ENCODE measurements at regions not wholly inside any gene's neighbourhood (a gene's known extent, or its start where the extent isn't known, plus 50 kb on each side); places are given as distances from the start of the nearest gene placed in this dataset.

- Histone ChIP-seq H3K36me3 (no peaks in the 10 kb centered on the region), H3K9me3 (no peaks in the 10 kb centered on the region), H3K4me3 (no peak overlapping the region), H3K27me3 (no peaks in the 10 kb centered on the region), H3K4me1 (peaks cover 18 to 30% (median 26%) of the 10 kb centered on the region in 4 donors), H3K27ac (peak overlapping the region in 3 of 4 donors; percentile 94 to 95 (median 94))
- no peak for TF ChIP-seq CTCF (IDR thresholded peaks at IDR 0.05)
- TF ChIP-seq POLR2AphosphoS5 (IDR thresholded peaks at IDR 0.05), result no peak
- TF ChIP-seq EP300 (IDR thresholded peaks at IDR 0.05; ENCODE audit: low read depth), result no peak
- no peak for TF ChIP-seq POLR2A (IDR thresholded peaks at IDR 0.05)
- in situ Hi-C loops (cut with MboI; ENCODE audit: low pct_ligation_motif_present in 1 of 4, low pct_unique_long_range_greater_than_20kb in 1 of 4, low sequenced_read_pairs in 3 of 4), result no loop called here
- intact Hi-C loops (cut with DNase I; ENCODE audit: low total_unique reads), result no loop called here
- no peak for DNase-seq
- WGBS, 2 donors (ENCODE audit: low coverage in 1 of 2), result 78% methylated on average over 17 of the region's 17 CpGs; no CpG with 5 or more reads in 1 of the 2 donors
These were observed 275.4 kb downstream of the SEC14L1 start for GRCh38 chr17:77416105-77416713.

GRCh38 chr17:77417575-77417974 is 276.8 kb downstream of the SEC14L1 start:
- H3K9me3 ChIP-seq, result no peaks in the 10 kb centered on the region
- H3K27me3 ChIP-seq, result no peaks in the 10 kb centered on the region
- DNase-seq, result no peak
- intact Hi-C loops (cut with DNase I; ENCODE audit: low total_unique reads) (no loop called here), in situ Hi-C loops (cut with MboI; ENCODE audit: low pct_ligation_motif_present in 1 of 4, low pct_unique_long_range_greater_than_20kb in 1 of 4, low sequenced_read_pairs in 3 of 4) (no loop called here)
- TF ChIP-seq CTCF (IDR thresholded peaks at IDR 0.05) (no peak), EP300 (IDR thresholded peaks at IDR 0.05; ENCODE audit: low read depth) (no peak), POLR2AphosphoS5 (IDR thresholded peaks at IDR 0.05) (no peak), POLR2A (IDR thresholded peaks at IDR 0.05) (no peak)
- H3K36me3 ChIP-seq, result no peaks in the 10 kb centered on the region
- peak overlapping the region; percentile 25 to 95 (median 94) for H3K27ac ChIP-seq
- no peak overlapping the region for H3K4me3 ChIP-seq
- WGBS, 2 donors (ENCODE audit: low coverage in 1 of 2), result 74% methylated on average over 12 of the region's 12 CpGs; no CpG with 5 or more reads in 1 of the 2 donors
- peaks cover 22 to 38% (median 32%) of the 10 kb centered on the region in 4 donors for H3K4me1 ChIP-seq

- in situ Hi-C loops (cut with MboI; ENCODE audit: low pct_ligation_motif_present in 1 of 4, low pct_unique_long_range_greater_than_20kb in 1 of 4, low sequenced_read_pairs in 3 of 4) (no loop called here), intact Hi-C loops (cut with DNase I; ENCODE audit: low total_unique reads) (no loop called here)
- WGBS, 2 donors (ENCODE audit: low coverage in 1 of 2), result 78% methylated on average over 8 of the region's 12 CpGs; no CpG with 5 or more reads in 1 of the 2 donors
- H3K4me1 ChIP-seq, result peaks cover 32 to 48% (median 39%) of the 10 kb centered on the region in 4 donors
- peak overlapping the region; percentile 89 to 95 (median 94) for H3K27ac ChIP-seq
- no peak for DNase-seq
- no peaks in the 10 kb centered on the region for H3K36me3 ChIP-seq
- H3K27me3 ChIP-seq, result no peaks in the 10 kb centered on the region
- no peaks in the 10 kb centered on the region for H3K9me3 ChIP-seq
- no peak overlapping the region for H3K4me3 ChIP-seq
- TF ChIP-seq CTCF (IDR thresholded peaks at IDR 0.05) (no peak), EP300 (IDR thresholded peaks at IDR 0.05; ENCODE audit: low read depth) (no peak), POLR2AphosphoS5 (IDR thresholded peaks at IDR 0.05) (no peak), POLR2A (IDR thresholded peaks at IDR 0.05) (no peak)
These were observed 277.8 kb downstream of the SEC14L1 start for GRCh38 chr17:77418609-77419008.

- no peaks in the 10 kb centered on the region for H3K27me3 ChIP-seq
- in situ Hi-C loops (cut with MboI; ENCODE audit: low pct_ligation_motif_present in 1 of 4, low pct_unique_long_range_greater_than_20kb in 1 of 4, low sequenced_read_pairs in 3 of 4), result no loop called here
- intact Hi-C loops (cut with DNase I; ENCODE audit: low total_unique reads), result no loop called here
- DNase-seq, result no peak
- no peak overlapping the region for H3K4me3 ChIP-seq
- H3K9me3 ChIP-seq, result no peaks in the 10 kb centered on the region
- H3K27ac ChIP-seq, result peak overlapping the region; percentile 89 to 95 (median 94)
- WGBS, 2 donors (ENCODE audit: low coverage in 1 of 2), result 87% methylated on average over 17 of the region's 17 CpGs; no CpG with 5 or more reads in 1 of the 2 donors
- no peak for TF ChIP-seq POLR2AphosphoS5 (IDR thresholded peaks at IDR 0.05)
- TF ChIP-seq CTCF (IDR thresholded peaks at IDR 0.05), result no peak
- TF ChIP-seq POLR2A (IDR thresholded peaks at IDR 0.05), result no peak
- no peak for TF ChIP-seq EP300 (IDR thresholded peaks at IDR 0.05; ENCODE audit: low read depth)
- no peaks in the 10 kb centered on the region for H3K36me3 ChIP-seq
- peaks cover 32 to 50% (median 41%) of the 10 kb centered on the region in 4 donors for H3K4me1 ChIP-seq
These were observed 278.3 kb downstream of the SEC14L1 start for GRCh38 chr17:77419095-77419494.

All from transverse colon (tissue), 4 donors.